ENCODE measurements at regions not wholly inside any gene's neighbourhood (a gene's known extent, or its start where the extent isn't known, plus 50 kb on each side); places are given as distances from the start of the nearest gene placed in this dataset.
A peak's percentile ranks its signal among the peaks of the same experiment; 100 is the strongest.

DNA sequence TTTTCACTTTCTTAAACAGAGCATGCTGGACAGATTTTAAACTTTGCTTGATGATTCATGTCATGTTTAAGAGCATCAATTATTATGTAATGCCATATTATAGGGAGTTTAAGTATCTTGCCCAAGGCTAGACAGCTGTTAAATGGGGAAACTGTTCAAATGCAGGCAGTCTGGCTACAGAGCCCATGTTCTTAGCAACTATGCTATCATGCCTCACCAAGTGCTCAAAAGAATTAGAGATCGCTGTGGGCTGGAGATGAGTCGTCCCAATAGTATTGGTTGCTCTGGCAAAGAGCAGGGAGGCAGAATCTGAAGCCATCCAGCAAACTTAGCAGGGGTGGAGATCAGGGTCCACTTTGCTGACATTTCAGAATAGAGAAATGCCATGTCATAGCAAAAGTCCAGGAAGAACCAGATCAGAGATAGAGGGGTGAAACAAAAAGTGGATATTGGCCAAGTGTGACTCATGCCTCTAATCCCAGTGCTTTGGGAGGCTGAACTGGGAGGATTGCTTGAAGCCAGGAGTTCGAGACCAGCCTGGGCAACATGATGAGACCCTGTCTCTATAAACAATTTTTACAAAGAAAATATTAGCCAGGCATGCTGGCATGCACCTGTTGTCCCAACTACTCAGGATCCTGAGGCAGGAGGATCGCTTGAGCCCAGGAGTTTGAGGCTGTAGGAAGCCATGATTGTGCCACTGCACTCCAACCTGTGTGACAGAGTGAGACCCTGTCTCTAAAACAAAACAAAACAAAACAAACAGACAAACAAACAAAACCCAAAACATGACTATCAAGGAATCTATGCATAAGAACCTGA lies 57.8 kb downstream of the BAMBI start (continued):
- TF ChIP-seq ZNF699 (CRISPR knock-in tag; IDR thresholded peaks at IDR 0.05; ENCODE audit: insufficient replicate concordance) (no peak), HDAC3 (IDR thresholded peaks at IDR 0.05; ENCODE audit: borderline replicate concordance, partially characterized antibody) (peak; percentile 61), PHF8 (IDR thresholded peaks at IDR 0.05; ENCODE audit: borderline replicate concordance, low read length) (no peak), RFX1 (IDR thresholded peaks at IDR 0.05) (peak; percentile 44; the same call in 1 of the 2 replicates), ATF1 (CRISPR knock-in tag; IDR thresholded peaks at IDR 0.05) (no peak), ATF1 (tag; IDR thresholded peaks at IDR 0.05) (peak; percentile 40; the same call in 1 of the 2 replicates), ZNF3 (CRISPR knock-in tag; IDR thresholded peaks at IDR 0.05) (no peak), SNRNP70 (optimal IDR thresholded peaks at IDR 0.05; ENCODE audit: low read depth, low read length) (no peak), NCOA1 (IDR thresholded peaks at IDR 0.05; ENCODE audit: low read depth) (0 out of 2 replicates have a peak, but pooled peaks have one; percentile 51), ARNT (IDR thresholded peaks at IDR 0.05) (peak; percentile 38 to 76; a peak in 2 of 4 replicates), ZNF609 (CRISPR knock-in tag; IDR thresholded peaks at IDR 0.05; ENCODE audit: borderline replicate concordance) (no peak), ZNF717 (CRISPR knock-in tag; IDR thresholded peaks at IDR 0.05) (no peak), PPARD (CRISPR knock-in tag; IDR thresholded peaks at IDR 0.05) (no peak), IRF2 (CRISPR knock-in tag; IDR thresholded peaks at IDR 0.05) (no peak), ZNF668 (CRISPR knock-in tag; IDR thresholded peaks at IDR 0.05) (no peak), GATAD2A (IDR thresholded peaks at IDR 0.05) (no peak), ZNF146 (CRISPR knock-in tag; IDR thresholded peaks at IDR 0.05; ENCODE audit: unreplicated experiment) (no peak)
- TF ChIP-seq, protein P1, sequence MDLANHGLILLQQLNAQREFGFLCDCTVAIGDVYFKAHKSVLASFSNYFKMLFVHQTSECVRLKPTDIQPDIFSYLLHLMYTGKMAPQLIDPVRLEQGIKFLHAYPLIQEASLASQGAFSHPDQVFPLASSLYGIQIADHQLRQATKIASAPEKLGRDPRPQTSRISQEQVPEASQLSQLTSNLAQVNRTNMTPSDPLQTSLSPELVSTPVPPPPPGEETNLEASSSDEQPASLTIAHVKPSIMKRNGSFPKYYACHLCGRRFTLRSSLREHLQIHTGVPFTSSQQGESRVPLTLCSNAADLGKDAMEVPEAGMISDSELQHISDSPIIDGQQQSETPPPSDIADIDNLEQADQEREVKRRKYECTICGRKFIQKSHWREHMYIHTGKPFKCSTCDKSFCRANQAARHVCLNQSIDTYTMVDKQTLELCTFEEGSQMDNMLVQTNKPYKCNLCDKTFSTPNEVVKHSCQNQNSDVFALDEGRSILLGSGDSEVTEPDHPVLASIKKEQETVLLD (IDR thresholded peaks at IDR 0.05), result no peak
- TF ChIP-seq, protein P2, sequence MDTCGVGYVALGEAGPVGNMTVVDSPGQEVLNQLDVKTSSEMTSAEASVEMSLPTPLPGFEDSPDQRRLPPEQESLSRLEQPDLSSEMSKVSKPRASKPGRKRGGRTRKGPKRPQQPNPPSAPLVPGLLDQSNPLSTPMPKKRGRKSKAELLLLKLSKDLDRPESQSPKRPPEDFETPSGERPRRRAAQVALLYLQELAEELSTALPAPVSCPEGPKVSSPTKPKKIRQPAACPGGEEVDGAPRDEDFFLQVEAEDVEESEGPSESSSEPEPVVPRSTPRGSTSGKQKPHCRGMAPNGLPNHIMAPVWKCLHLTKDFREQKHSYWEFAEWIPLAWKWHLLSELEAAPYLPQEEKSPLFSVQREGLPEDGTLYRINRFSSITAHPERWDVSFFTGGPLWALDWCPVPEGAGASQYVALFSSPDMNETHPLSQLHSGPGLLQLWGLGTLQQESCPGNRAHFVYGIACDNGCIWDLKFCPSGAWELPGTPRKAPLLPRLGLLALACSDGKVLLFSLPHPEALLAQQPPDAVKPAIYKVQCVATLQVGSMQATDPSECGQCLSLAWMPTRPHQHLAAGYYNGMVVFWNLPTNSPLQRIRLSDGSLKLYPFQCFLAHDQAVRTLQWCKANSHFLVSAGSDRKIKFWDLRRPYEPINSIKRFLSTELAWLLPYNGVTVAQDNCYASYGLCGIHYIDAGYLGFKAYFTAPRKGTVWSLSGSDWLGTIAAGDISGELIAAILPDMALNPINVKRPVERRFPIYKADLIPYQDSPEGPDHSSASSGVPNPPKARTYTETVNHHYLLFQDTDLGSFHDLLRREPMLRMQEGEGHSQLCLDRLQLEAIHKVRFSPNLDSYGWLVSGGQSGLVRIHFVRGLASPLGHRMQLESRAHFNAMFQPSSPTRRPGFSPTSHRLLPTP (IDR thresholded peaks at IDR 0.05; ENCODE audit: borderline replicate concordance, extremely low read depth, insufficient read length), result peak; percentile 89
